ENCODE measurements at regions not wholly inside any gene's neighbourhood (a gene's known extent, or its start where the extent isn't known, plus 50 kb on each side); places are given as distances from the start of the nearest gene placed in this dataset.
"Not testable (repeated sequence)": the region's sequence is repeated elsewhere in the genome, so short reads cannot be mapped to it uniquely, and the experiment has no call there.

GRCh38 chr4:101730291-101731117 lies 60.0 kb upstream of the BANK1 start:
- peak; percentile 36 for DNase-seq

- DNase-seq, result no peak
Observed at GRCh38 chr4:101727238-101727637, 63.3 kb upstream of the BANK1 start.

DNA sequence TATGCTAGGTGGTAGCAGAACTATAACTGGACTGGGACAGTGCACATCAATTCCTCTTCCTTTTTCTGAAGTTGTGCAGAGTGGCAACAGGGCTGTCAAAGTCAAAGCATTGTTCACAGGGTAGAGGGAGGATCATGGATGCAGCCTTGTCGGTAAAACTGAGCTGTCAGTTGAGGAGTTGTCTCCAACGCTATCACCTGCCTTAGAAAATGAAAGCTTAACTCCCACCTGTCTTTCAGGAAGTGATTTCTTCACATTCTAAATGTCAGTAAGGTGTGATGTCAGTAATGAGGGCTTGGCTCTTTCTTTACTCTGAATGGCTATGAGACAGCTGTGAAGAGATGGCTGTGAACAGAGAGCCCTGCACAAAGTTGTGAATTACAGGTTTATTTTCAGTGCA lies 66.4 kb upstream of the BANK1 start:
- no peak for DNase-seq

DNA sequence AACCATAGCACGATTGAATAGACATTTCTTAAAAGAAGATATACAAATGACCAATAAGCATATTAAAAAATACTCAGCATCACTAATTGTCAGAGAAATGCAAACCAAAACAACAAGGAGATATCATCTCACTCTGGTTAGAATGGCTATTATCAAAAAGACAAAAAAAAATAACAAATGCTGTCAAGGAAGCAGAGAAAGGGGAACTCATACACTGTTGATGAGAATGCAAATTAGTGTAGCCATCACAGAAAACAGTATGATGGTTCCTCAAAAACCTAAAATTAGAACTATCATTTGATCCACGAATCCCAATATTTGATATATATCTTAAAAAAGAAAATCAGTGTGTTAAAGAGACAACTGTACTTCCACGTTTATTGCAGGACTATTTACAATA lies 71.7 kb upstream of the BANK1 start:
- no peak for DNase-seq

DNA sequence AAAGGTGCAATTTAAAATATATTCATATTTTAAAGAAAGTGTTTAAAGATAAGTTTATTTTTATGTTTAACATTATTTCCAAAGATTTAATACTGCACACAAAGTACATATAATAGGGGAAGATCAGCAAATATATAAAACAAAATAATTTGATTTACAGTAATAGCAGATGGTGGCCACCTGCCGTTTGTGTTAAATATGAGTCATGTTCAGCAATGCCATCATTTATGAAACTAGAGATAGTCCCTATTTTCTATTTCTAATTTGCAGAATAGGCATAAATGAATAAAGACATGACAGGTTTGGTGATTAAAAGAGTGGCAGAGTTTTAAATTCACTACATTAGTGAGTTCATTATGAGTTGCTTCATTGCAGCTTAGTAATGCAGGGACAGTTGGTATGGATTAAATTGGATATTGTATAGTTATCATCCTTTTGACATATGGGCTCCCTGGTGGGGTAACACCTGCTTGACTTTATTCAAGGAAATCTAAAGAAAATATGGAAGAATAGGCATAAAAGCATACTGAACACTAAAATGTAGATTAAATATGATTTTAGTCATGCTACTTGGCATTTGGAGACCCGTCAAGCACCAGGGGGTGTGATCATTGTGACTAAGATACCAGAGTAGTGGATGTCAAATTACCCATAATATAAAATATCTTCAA lies 78.8 kb upstream of the BANK1 start:
- DNase-seq, result no peak

DNA sequence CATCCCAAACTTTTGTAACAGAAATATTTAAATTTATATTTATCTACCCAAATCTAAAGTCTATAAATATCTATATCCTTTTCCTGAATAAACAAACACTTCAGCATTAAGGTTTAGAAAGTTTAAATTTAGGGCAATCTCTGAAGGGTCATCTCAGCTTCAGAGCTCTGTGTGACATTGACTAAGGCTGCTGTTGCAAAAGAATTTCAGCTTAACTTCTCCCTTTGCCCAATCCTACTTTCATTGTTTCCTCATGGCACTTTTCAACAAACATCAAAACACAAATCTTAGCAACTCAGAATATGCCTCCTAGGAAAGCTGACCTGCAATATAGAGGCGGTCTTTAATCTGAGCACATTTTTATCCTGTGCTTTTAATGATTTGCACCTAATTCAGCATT lies 79.7 kb upstream of the BANK1 start:
- no peak for DNase-seq

DNA sequence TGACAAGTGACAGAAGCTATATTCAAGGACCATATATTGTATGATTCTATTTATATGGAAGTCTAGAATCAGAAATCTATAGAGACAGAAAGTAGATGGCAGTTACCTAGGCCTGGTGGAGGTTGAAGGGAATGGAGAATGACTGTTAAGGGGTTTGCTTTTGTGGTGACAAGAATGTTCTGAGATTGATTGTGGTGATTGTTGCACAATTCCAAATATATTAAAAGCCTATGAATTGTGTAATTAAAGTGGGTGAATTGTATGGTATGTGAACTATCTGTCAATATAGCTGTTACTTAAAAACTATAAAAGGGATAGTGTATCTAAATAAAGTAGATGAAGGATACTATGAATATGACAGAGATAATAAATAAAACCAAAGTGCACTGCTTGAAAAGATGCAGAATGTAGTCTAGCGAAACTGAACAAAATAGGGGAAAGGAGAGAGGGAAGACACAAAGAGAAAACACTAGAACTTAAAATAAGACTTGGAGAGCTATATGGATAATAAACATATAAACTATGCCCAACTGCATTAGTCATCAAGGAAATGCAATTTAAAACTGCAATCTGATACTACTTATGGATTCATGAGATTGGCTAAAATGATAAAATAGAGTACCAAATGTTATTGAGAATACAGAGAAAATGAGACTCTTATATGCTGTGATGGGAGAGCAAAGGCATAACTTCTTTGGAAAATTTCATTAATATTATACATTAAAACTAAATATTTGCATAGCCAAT lies 82.1 kb upstream of the BANK1 start:
- DNase-seq, result no peak

DNA sequence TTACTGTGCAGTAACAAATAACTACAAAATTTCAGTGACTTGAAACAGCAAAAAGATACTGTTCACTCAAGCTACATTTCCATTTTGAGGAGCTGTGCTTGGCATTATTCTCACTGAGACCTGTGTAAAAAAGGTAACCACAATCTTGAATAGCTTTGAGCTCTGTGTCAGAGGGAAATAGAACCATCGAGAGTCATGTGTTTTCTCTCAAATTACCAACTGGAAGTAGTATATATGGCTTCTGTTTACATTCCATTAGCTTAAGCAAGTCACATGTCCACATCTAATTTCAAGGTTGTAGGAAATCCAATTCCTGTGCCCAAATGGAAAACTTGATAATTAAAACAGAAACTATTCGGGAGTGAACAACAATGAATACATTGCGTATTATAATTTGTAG lies 82.9 kb upstream of the BANK1 start:
- DNase-seq, result no peak

DNA sequence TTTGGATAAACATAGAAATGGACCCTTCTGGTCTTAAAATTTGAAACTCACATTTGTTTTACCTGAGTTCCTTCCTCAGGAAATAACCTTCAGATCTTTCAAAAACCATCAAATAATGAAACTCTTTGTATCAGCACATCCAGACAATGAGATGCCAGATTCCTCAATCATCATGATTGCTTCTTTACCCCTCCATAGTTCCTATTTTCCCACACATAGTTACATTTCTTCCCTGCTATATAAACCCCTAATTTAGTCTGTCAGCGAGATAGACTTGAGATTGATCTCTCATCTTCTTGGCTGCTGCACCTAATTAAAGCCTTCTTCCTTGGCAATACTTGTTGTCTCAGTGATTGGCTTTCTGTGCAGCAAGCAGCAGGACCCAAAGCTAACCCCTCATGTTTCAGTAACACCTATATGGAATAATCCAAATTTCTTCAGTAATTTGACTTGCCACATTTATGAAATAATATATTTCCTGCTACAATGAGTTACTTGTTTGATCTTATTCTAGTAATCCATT lies 83.9 kb upstream of the BANK1 start:
- no peak for DNase-seq

DNA sequence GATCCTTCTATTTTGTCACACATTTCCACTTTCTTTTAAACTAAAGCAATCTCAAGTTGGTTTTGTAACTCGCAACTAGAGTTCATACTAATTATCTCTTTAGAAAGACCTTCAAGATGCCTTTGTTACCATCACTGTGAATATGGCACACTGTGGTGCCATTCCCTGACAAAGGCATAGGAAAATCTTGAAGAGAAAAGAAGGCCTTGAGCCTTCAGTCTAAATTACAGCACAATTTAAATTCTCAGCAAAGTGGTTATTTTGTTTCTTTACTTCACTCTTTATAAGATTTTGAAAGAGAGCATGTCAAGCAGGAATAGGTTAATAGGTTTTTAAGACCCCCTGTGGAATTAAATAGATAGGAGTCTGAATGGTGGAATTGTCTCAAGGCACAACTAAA lies 89.0 kb upstream of the BANK1 start:
- DNase-seq, result no peak

- no peak for DNase-seq
Observed at GRCh38 chr4:101699441-101700124, 90.9 kb upstream of the BANK1 start.

DNA sequence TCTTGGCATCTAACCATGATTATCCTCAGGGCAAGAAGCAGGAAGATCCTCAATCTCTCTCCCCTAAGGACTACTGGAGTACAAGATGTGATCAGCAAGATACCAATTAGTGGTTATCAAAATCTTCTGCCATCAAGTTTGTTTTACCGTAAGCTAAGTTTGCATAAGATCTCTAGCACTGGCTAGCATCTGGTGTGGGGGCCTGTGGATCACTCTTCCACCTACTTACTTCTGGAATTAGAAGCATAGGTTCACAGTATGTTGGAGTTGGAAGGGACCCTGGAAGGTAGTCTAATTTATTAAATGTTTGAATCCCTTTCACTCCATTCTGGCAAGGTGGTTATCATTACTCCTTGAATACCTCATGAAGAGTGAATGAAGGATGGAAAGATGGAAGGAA lies 93.3 kb upstream of the BANK1 start:
- no peak for DNase-seq

DNA sequence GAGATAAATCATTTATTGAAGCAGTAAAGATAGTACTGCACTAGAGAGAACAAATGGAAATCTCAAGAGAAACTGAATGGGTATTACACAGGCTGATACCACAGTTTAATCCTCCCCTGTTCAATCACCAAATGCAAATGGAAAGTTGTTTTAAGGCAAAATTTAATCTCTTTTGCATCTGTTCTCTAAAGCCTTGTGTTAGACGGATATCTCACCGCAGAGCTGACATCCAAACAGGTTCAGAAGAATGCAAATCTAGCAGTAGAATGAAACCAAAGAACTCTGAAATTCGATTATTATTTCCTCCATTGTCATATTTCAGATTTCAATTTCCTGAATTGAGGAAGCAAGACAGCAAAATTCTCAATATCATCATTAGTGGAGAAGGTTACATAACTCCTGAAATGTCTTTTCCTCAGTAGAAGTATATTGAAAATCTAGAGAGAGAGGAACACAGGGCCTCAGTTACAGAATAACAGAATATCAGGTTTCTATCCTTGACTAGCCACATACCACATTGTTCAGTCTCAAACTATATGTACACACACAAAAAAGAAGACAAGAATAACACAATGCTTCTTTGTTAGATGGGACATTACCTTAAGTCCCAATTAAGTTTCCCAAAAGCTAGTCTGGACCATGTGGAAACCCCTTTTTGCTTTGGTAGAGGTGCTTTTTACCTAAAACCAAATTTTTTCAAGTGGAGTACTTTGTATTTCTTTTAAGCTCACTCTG lies 94.1 kb upstream of the BANK1 start:
- no peak for DNase-seq

DNA sequence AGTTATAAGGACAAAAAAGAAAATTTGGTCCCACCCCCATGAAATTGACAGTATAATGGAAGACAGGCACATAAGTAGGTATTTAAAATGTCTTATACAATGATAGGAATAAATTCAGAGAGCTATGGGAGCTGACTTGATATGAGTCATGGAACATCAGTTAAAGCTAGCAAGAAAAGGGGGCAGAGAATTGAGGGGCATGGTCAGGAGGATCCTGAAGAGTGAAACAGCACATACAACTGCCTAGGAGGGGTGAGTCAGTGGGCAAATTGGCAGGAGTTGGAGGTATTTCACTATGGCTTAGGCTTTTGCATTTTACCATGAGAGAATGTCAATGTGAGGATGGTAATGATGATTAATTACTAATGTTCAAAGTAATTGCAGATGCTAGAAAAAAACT lies 95.4 kb upstream of the BANK1 start:
- DNase-seq, result no peak

DNA sequence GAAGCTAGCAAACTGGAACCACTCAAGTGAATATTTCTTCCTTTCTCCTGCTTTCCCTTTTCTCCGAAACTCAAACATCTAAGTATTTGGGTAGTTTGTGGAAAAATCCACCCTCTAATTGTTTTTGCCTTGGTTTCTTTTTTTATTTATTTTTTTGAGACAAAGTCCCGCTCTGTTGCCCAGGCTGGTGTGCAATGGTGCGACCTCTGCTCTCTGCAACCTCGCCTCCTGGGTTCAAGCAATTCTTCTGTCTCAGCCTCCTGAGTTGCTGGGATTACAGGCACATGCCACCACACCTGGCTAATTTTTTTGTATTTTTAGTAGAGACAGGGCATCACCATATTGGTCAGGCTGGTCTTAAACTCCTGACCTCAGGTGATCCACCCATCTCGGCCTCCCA lies 96.1 kb upstream of the BANK1 start:
- DNase-seq, result not testable (repeated sequence)

DNA sequence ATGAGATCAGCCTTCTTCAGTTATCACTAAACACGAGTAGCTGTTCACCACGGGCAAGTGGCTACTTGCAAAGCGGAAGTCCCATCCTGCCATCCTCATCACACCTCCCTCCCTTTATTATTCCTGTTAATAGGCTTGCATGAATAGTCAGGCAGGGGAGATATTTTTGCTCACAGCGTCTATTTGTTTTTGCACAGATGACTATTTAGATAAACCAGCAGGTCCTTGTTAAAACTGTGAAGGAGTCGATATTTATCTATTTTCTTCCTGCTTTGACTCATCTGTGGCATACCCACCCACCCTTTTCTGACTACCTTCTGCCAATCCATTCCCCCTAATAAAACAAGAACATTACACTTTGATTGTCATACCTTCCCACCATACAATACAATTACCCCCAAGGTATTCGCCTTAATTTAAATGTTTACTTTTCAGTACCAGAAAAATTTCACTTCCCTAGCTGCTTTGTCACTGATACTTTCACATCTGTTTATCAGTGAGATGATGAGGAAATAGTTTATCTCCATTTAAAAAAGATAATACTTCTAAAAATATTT lies 96.6 kb upstream of the BANK1 start:
- DNase-seq, result no peak

DNA sequence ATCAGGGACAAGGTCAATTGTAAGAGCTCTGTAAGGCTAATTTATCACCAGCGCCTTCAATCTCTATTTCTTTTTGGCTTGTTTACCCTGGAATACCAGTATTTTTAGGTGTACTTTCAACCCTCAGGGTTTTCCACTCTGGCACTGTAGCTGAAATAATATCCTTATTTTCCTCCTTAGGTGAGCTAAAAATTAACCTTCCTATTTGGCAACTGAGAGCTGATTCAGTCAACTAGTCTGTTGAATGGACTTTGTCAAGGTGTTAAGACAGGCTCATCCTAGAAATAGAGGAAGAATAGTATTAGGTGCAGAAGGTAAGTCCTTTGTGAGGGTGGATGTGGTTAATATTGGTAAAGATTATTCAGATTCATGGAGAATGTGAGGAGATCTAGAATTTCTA lies 101.3 kb upstream of the BANK1 start:
- DNase-seq, result no peak

DNA sequence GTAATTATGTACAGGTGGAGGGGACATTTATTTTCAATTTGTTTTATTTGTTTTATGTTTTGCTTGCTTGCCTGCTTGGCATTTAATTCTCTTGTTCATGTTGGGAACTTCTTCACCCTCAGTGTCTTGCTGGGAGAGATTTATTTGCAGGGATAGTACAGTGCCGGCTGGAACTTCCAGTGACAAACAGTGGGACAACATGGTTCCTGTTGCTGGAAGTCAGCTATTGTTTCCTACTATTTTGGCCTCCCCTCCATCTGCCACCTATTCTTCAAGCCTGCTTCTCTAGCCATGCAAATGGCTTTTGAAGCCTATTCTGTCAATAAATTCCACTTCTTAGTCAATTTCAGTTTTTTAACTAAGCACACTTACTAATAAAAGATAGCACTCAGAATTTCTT lies 105.4 kb upstream of the BANK1 start:
- no peak for DNase-seq

DNA sequence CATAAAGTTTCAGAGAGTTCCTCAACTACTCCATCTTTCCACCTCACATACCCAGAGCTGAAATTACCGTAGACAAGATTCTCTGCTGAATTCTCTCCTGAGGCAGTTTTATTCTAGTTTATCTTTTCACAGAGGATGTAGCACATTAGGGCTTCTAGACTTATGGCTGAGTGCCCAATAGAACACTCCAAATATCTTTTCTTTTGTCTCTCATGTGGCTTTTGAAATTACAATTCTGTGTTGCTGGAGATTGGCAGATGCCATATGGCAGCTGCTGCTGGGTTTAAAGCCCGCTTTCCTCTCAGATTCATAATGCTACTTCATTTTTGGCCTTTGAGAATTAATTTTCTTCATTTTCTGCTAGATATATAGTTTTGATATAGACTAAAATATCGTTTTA lies 107.6 kb upstream of the BANK1 start:
- DNase-seq, result no peak

- no peak for DNase-seq
Observed at GRCh38 chr4:101678180-101678579, 112.3 kb upstream of the BANK1 start.

GRCh38 chr4:101670897-101671296 lies 119.6 kb upstream of the BANK1 start:
- DNase-seq, result no peak

DNA sequence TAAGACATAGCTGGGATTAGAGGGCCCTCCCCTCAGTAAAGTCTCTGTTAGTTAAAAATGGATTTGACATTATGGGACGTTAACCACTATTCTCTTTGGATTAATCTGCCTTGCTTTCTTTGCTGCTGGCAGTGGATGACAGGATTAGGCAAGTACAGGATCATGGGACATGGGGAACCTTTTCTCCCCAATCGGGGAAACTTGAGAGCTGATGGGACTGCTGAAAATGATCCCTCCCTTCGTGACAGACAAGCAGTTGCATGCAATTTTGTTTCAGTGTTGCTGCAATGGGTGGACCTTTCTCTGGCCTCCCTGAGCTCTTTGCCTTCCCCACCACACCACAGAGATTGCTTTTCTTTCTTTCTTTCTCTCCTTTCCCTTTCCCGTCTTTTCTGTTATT lies 120.2 kb upstream of the BANK1 start:
- DNase-seq, result no peak
